ENCODE measurements at regions not wholly inside any gene's neighbourhood (a gene's known extent, or its start where the extent isn't known, plus 50 kb on each side); places are given as distances from the start of the nearest gene placed in this dataset.

DNA sequence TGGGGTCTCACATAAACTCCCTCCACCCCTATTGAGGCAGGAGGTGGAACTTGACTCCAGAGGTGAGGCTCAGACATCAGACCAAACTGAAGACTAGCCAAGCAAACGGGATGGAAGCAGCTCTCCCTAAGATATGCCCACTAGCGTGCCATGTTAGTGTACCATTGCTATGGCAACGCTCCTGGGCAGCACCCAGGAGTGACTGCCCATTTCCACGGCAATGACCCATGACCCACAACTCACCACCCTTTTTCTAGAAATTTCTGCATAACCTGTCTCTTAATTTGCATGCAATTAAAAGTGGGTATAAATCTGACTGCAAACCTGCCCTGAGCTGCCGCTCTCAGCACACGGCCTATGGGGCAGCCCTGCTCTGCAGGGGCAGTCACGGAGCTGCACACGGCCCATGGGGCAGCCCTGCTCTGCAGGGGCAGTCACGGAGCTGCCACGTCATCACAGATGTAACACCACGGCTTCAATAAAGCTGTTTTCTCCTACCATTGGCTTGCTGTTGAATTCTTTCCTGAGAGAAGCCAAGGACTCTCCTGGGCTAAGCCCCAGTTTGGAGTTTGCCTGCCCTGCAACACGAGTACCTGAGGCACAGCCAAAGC is 164.3 kb downstream of the RBFOX3 start:
- DNase-seq (ENCODE audit: low spot score), result no peak

- no peak for DNase-seq (ENCODE audit: low spot score)
These were observed 166.7 kb downstream of the RBFOX3 start for GRCh38 chr17:79444198-79444597.

DNA sequence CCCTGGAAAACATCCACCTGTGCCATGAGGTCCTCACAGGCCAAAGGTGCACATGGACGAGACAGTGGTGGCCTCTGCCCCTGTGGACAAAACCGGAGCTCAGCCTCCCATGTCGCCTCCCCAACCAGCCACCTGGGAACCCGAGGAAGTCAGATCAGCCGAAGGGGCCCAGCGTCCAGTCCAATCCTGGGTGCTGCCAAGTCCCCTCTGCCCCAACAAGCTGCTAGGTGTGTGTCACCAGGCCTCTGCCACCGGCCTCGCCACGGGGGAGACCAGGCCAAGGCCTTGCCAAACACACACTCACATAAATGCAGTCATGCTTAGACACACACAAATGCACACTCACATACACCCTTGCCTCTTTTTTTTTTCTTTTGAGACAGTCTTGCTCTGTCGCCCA is 167.8 kb downstream of the RBFOX3 start:
- DNase-seq (ENCODE audit: low spot score), result no peak

- no peak for DNase-seq (ENCODE audit: low spot score)
These were observed 169.3 kb downstream of the RBFOX3 start for GRCh38 chr17:79441356-79442160.

GRCh38 chr17:79440251-79440650 is 170.6 kb downstream of the RBFOX3 start:
- no peak for DNase-seq (ENCODE audit: low spot score)

DNA sequence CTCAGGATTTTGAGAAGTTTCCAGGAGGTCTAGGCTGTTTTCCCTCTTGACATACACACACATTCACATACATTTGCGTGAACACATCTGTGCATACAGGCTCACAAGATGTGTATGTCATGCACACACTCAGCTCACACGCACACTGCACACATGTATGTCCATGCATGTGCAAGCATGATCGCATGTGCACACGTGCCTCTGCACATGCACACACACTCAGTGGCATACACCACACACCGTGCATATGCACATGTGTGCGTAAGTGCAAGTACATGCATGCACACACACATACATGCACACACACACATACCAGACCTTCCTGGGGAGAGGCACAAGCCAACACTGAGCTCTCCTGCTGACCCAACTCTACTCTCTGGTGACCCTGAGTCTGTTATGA is 171.4 kb downstream of the RBFOX3 start:
- no peak for DNase-seq (ENCODE audit: low spot score)

DNA sequence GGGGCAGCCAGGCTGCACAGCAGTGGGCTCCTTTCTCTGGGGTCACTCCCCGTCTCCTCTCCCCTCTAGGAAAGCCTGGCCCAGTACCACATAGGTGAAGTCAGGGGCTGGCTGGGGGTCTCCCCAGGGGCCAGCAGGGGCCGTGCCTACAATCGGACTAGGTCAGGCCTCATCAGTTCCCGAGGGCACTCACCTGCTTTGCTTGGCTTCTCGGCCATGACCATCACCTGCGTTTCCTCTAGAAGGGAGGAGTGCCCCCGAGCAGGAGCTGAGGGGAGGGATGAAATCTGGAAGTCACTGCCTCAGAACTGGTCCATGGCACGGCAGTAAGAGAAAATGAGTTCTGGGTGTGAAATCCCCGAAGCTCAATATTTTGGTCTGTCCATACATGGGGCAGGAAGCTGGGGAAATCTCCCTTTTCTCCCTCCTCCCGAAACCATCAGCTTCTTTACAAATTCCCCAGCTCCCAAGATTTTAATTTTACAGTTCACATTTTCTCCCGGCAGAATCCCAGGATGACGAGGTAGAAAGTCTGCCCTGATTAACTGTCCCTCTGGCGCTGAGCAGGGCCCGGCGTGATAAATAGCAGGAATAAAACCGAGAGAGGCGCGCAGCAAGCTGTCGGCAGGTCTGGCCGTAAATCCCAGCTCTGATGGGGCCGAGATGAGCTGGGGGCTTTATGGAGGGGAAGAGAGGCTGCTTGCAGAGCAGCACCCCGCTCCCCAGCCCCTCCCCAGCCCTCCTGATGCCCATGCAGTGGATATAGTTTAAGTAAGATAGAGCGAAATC is 172.1 kb downstream of the RBFOX3 start:
- no peak for DNase-seq (ENCODE audit: low spot score)

GRCh38 chr17:79438058-79438457 is 172.8 kb downstream of the RBFOX3 start:
- DNase-seq (ENCODE audit: low spot score), result no peak

- no peak for DNase-seq (ENCODE audit: low spot score)
These were observed 173.8 kb downstream of the RBFOX3 start for GRCh38 chr17:79437081-79437480.

DNA sequence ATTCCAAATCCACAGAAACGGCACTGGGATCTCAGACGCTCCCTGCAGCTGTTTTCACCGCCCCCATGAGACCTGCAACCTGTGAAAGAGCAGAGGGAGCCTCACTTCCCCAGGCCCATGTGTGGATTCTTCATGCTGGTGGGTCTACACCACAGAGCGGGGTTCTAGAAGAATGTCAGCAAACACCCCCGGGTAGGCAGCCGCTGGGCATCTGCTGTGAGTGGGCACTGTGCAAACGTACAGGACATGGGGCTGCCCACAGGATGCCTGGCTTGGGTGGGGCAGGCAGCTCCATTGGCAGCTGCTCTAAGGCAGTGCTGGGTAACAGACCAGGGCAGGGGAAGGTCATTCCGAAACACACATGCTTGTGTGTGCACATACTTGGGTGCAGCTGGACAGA is 174.9 kb downstream of the RBFOX3 start:
- no peak for DNase-seq (ENCODE audit: low spot score)

DNA sequence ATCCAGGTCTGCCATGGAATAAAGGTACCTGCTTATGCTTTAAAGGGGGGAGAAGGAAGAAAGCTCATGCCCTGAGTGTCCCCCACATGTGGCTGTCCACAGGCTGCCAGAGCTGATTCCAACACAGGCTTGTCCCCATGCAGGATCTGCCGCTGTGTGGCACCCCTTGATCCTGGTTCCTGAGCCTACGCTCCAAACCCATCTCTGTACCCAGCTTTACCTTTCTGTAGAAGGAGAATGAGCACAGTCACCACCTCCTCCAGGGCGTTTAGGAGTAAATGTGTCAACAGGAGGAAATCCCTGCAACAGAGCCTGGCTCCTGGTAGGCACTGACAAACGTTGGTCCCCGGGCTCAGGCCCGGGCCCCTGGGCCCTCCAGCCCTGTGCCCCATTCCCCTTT is 175.6 kb downstream of the RBFOX3 start:
- DNase-seq (ENCODE audit: low spot score), result no peak

GRCh38 chr17:79434215-79434614 is 176.6 kb downstream of the RBFOX3 start:
- no peak for DNase-seq (ENCODE audit: low spot score)

DNA sequence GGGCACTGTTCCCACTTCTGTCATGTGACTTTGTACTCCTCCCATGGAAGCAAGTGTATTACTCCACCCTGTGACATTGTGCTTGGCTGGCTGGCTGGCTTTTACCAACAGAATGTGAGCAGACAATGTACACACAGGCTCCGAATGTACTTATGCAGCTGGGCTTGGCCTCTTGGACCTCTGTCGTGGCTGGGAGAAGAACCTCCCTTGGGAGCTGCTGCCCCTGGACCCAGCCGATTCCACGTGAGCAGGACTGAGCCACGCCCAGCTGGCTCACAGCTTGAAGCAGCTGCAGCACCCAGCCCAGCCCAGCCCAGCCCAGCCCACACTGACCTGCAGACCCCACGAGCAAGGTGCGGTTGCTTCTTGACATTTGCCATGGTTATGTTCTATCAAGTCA is 177.5 kb downstream of the RBFOX3 start:
- DNase-seq (ENCODE audit: low spot score), result no peak

DNA sequence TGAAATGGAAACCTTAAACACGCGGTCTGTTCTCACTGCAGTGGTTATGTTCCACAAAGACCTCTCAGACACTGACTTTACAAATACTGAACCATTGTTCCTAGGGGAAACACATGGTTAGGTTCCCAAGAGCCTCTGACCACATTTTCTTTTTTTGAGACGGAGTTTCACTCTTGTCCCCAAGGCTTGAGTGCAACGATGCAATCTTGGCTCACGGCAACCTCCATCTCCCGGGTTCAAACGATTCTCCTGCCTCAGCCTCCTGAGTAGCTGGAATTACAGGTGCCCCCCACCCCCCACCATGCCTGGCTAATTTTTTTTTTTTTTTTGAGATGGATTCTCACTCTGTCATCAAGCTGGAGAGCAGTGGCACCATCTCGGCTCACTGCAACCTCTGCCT is 179.7 kb downstream of the RBFOX3 start:
- no peak for DNase-seq (ENCODE audit: low spot score)

DNA sequence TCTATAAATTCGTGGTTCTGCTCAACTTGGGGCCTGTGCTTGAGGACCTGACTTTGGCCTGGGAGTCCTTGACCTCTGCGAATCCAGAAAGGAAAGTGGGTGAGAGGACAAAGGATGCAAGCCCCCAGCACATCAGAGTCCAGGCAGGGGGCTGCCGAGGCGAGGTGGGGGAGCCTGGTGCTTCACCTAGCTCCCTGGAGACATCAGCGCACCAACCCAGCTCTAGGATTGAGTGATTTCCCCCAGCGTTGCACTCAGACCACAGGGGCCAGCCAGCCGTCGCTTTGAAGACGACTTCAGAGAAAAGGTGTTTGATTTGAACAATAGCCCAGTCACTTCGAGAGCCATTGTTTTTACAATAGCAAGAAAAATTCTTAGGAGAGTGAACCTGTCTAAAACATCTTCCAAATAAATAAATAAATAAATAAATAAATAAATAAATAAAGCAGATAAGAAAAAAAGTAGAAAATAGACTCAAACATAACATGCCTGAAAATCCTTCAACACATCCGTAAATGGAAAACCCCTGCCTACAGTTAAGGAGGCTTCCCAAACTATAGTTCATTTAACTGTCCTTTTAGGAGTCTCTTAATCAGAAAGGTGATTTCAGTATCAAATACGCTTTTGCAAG is 180.9 kb downstream of the RBFOX3 start:
- DNase-seq (ENCODE audit: low spot score), result no peak

- DNase-seq (ENCODE audit: low spot score), result no peak
These were observed 181.9 kb downstream of the RBFOX3 start for GRCh38 chr17:79428988-79429387.

- DNase-seq (ENCODE audit: low spot score), result no peak
These were observed 183.0 kb downstream of the RBFOX3 start for GRCh38 chr17:79427621-79428539.

DNA sequence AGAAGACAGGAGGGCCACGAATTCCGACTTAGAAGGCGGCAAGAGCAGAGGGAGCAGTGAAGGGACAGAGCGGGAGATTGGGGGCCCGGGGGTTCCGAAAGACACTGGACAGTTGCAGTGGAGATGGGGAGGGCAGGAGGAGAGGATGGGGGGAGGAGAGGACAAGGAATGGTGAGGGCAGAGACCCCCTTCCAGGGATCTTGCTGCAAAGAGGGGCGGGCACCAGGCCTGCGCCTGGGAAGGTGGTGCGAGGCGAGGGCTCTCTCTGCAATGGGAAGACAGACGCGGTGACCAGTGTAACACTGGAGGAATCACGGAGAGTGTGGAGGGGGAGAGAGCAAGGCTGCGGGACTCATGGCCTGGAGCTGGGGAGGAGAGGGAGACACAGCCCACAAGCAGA is 185.2 kb downstream of the RBFOX3 start:
- no peak for DNase-seq (ENCODE audit: low spot score)

DNA sequence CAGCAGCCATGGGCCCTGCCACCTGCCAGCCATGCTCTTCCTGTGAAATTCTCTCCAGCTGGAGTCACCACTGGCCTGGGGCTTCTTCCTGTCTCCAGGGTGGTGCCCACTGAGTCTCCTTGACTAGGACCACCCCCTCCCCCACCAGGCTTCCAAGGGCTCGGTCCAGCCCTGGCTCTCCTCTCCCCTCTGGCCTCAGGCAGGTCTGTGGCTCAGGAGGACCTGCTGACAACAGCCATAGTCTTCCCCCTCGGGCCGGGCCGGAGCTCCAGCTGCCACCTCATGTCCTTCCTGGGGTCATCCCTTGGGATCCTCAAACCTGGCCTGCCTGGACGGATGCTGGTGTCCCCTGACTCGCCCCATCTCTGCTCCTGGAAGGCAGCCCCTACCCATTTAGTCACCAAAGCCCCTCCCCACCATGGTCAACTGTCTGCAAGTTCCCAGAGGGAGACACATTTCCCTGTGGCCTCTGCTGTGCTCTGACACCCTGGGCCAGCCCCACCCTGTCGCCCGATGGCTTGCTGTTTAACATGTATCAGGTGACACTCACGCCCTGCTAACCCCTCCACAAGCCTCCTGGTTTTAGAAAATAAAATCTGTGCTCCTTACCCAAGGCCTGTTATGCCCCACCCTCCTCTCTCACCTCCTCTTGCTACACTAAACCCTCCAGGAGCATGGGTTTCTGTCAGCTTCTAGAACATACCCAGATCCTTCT is 186.2 kb downstream of the RBFOX3 start:
- no peak for DNase-seq (ENCODE audit: low spot score)

DNA sequence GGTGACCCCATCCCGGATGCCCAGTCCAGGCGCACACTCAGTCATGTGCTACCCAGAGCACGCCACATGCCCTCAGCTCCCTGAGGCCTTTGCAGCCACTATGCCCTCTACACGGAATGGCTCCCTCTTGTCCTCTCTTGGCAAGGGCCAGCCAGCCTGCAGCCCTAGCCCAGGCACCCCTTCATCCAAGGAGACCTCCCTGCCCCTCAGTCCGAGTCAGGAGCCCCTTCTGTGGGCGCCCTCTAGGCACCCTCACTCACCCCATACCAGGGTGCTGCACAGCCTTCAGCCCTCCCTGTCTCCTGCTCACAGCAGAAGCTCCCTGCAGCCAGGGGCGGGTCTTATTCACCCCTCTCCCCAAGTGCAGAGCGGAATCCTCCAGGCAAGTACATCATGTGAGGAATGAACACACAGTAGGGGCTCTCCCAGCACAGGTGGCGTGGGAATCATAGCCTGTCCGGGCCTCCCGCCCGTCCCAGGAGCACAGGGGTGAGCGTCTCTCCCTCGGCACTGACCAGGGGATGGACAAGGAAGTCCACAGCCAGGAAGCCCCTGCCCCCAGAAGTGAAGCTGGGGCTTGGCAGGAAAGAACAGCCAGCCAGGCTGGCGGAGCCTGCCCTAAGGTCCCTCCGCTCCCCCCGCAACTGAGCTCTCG is 186.9 kb downstream of the RBFOX3 start:
- no peak for DNase-seq (ENCODE audit: low spot score)
